ENCODE measurements at regions not wholly inside any gene's neighbourhood (a gene's known extent, or its start where the extent isn't known, plus 50 kb on each side); places are given as distances from the start of the nearest gene placed in this dataset.

- no peaks in the 10 kb centered on the region for H3K27me3 ChIP-seq (ENCODE audit: insufficient read depth, poor library complexity, severe bottlenecking)
- DNase-seq (ENCODE audit: low read depth in 1 of 2, low spot score in 1 of 2) = no peak
- no peak overlapping the region for H3K27ac ChIP-seq (replicated peaks)
- TF ChIP-seq POLR2AphosphoS5 (IDR thresholded peaks at IDR 0.05; ENCODE audit: low read depth) (no peak), REST (IDR thresholded peaks at IDR 0.05; ENCODE audit: insufficient replicate concordance, low read depth) (no peak), GABPA (IDR thresholded peaks at IDR 0.05; ENCODE audit: low read depth) (no peak), SPI1 (IDR thresholded peaks at IDR 0.05; ENCODE audit: borderline replicate concordance, low read depth) (no peak), CTCF (IDR thresholded peaks at IDR 0.05; ENCODE audit: insufficient read depth, low read length) (no peak)
- H3K4me3 ChIP-seq (replicated peaks; ENCODE audit: insufficient read depth, low read length) = no peak overlapping the region
Measured at GRCh38 chr1:244157731-244158438, 106.8 kb downstream of the ZBTB18 start.

GRCh38 chr1:244159646-244160045, 108.6 kb downstream of the ZBTB18 start:
- DNase-seq (ENCODE audit: low read depth in 1 of 2, low spot score in 1 of 2) = no peak
- TF ChIP-seq CTCF (IDR thresholded peaks at IDR 0.05; ENCODE audit: insufficient read depth, low read length) = no peak
- no peak for TF ChIP-seq REST (IDR thresholded peaks at IDR 0.05; ENCODE audit: insufficient replicate concordance, low read depth)
- TF ChIP-seq GABPA (IDR thresholded peaks at IDR 0.05; ENCODE audit: low read depth) = no peak
- TF ChIP-seq POLR2AphosphoS5 (IDR thresholded peaks at IDR 0.05; ENCODE audit: low read depth) = no peak
- no peak for TF ChIP-seq SPI1 (IDR thresholded peaks at IDR 0.05; ENCODE audit: borderline replicate concordance, low read depth)
- no peak overlapping the region for H3K4me3 ChIP-seq (replicated peaks; ENCODE audit: insufficient read depth, low read length)
- H3K27me3 ChIP-seq (ENCODE audit: insufficient read depth, poor library complexity, severe bottlenecking) = no peaks in the 10 kb centered on the region
- H3K27ac ChIP-seq (replicated peaks) = no peak overlapping the region

- TF ChIP-seq POLR2AphosphoS5 (IDR thresholded peaks at IDR 0.05; ENCODE audit: low read depth) (no peak), SPI1 (IDR thresholded peaks at IDR 0.05; ENCODE audit: borderline replicate concordance, low read depth) (no peak), GABPA (IDR thresholded peaks at IDR 0.05; ENCODE audit: low read depth) (no peak), REST (IDR thresholded peaks at IDR 0.05; ENCODE audit: insufficient replicate concordance, low read depth) (no peak), CTCF (IDR thresholded peaks at IDR 0.05; ENCODE audit: insufficient read depth, low read length) (no peak)
- Histone ChIP-seq H3K27ac (replicated peaks) (no peak overlapping the region), H3K4me3 (replicated peaks; ENCODE audit: insufficient read depth, low read length) (no peak overlapping the region), H3K27me3 (ENCODE audit: insufficient read depth, poor library complexity, severe bottlenecking) (no peaks in the 10 kb centered on the region)
- peak in 1 of 2 experiments; percentile 70 for DNase-seq (ENCODE audit: low read depth in 1 of 2, low spot score in 1 of 2)
Measured at GRCh38 chr1:244160455-244161235, 109.6 kb downstream of the ZBTB18 start.
